Mesenchymal stem cell (in vitro differentiated cells and primary cell): ENCODE measurements at regions not wholly inside any gene's neighbourhood (a gene's known extent, or its start where the extent isn't known, plus 50 kb on each side); places are given as distances from the start of the nearest gene placed in this dataset.
A peak's percentile ranks its signal among the peaks of the same experiment; 100 is the strongest.

Source experiments
- DNase-seq: peaks from one replicate; pipeline ENCODE4 v3.0.0-alpha.2; 2013
- H2AFZ ChIP-seq: one replicate; pipeline ENCODE4 v1.6.1; 2013; ENCODE audit warnings: low read depth, mild to moderate bottlenecking, control low read depth, inconsistent platforms, low read length, moderate library complexity
- H2AK5ac ChIP-seq: 2 replicates; pipeline ENCODE4 v1.6.1; 2013; ENCODE audit warnings: low read length, moderate library complexity, mild to moderate bottlenecking, inconsistent platforms; ENCODE audit not compliant: severe bottlenecking
- H2BK120ac ChIP-seq: one replicate; pipeline ENCODE4 v1.6.1; 2013; ENCODE audit warnings: low read depth, mild to moderate bottlenecking, inconsistent platforms, low read length, moderate library complexity
- H2BK12ac ChIP-seq, 2 experiments: one replicate each; pipeline ENCODE4 v1.6.1; 2013; ENCODE audit warnings: inconsistent platforms in 2 of 2, low read length in 2 of 2, mild to moderate bottlenecking in 2 of 2, moderate library complexity in 2 of 2, control low read depth in 1 of 2
- H2BK15ac ChIP-seq: one replicate; pipeline ENCODE4 v1.6.1; 2013; ENCODE audit warnings: mild to moderate bottlenecking, low read depth, inconsistent platforms; ENCODE audit not compliant: poor library complexity, severe bottlenecking
- H2BK5ac ChIP-seq: 2 replicates; pipeline ENCODE4 v1.6.1; 2013; ENCODE audit warnings: low read depth, mild to moderate bottlenecking, low read length, control low read depth, inconsistent platforms; ENCODE audit not compliant: poor library complexity, severe bottlenecking
- H3K14ac ChIP-seq, 2 experiments: one replicate each; pipeline ENCODE4 v1.6.1; 2013; ENCODE audit warnings: inconsistent platforms in 2 of 2, low read length in 2 of 2, control low read depth in 1 of 2, mild to moderate bottlenecking in 1 of 2, moderate library complexity in 1 of 2
- H3K18ac ChIP-seq, 2 experiments: one replicate each; pipeline ENCODE4 v1.6.1; 2013; ENCODE audit warnings: inconsistent platforms in 2 of 2, low read length in 2 of 2, control low read depth in 1 of 2, low read depth in 1 of 2, mild to moderate bottlenecking in 1 of 2
- H3K23ac ChIP-seq, 2 experiments: one replicate each; pipeline ENCODE4 v1.6.1; 2013; ENCODE audit warnings: inconsistent platforms in 2 of 2, low read length in 2 of 2, mild to moderate bottlenecking in 2 of 2, moderate library complexity in 2 of 2, control low read depth in 1 of 2
- H3K27ac ChIP-seq: 2 replicates; pipeline ENCODE4 v1.5.1; 2013; ENCODE audit warnings: mild to moderate bottlenecking, moderate library complexity, low read length, control low read depth, inconsistent platforms; ENCODE audit not compliant: poor library complexity, severe bottlenecking
- H3K27me3 ChIP-seq, 2 experiments: 2 replicates each; pipeline versions ENCODE4 v1.6.1 to v1.7.0; 2013; ENCODE audit warnings: low read length in 2 of 2, mild to moderate bottlenecking in 2 of 2, moderate library complexity in 2 of 2, control low read depth in 1 of 2, inconsistent platforms in 1 of 2; ENCODE audit not compliant: control insufficient read depth in 1 of 2, insufficient read depth in 1 of 2
- H3K36me3 ChIP-seq, 2 experiments: 2 replicates each; pipeline versions ENCODE4 v1.6.1 to v1.7.0; 2013; ENCODE audit warnings: low read length in 2 of 2, control low read depth in 1 of 2, inconsistent platforms in 1 of 2, low read depth in 1 of 2, mild to moderate bottlenecking in 1 of 2; ENCODE audit not compliant: insufficient read depth in 2 of 2, control insufficient read depth in 1 of 2
- H3K4ac ChIP-seq, 2 experiments: one replicate each; pipeline ENCODE4 v1.6.1; 2013; ENCODE audit warnings: inconsistent platforms in 2 of 2, low read length in 2 of 2, mild to moderate bottlenecking in 2 of 2, moderate library complexity in 2 of 2, control low read depth in 1 of 2, low read depth in 1 of 2
- H3K4me1 ChIP-seq: 2 replicates; pipeline ENCODE4 v1.6.1; 2013; ENCODE audit warnings: low read depth, low read length, control low read depth; ENCODE audit not compliant: control insufficient read depth, insufficient read depth
- H3K4me2 ChIP-seq: 2 replicates; pipeline ENCODE4 v1.6.1; 2013; ENCODE audit warnings: low read length, mild to moderate bottlenecking, inconsistent platforms; ENCODE audit not compliant: poor library complexity, severe bottlenecking
- H3K4me3 ChIP-seq, 2 experiments: 2 replicates each; pipeline versions ENCODE4 v1.5.1 to v1.7.0; 2013; ENCODE audit warnings: low read length in 2 of 2, mild to moderate bottlenecking in 2 of 2, control low read depth in 1 of 2, low read depth in 1 of 2; ENCODE audit not compliant: insufficient read depth in 1 of 2
- H3K79me1 ChIP-seq: replicated peaks from 2 replicates; pipeline ENCODE4 v1.6.1; 2013; ENCODE audit warnings: mild to moderate bottlenecking, control low read depth, low read length, inconsistent platforms; ENCODE audit not compliant: poor library complexity, severe bottlenecking
- H3K9ac ChIP-seq: 2 replicates; pipeline ENCODE4 v1.7.0; 2013; ENCODE audit warnings: mild to moderate bottlenecking, low read length, moderate library complexity
- H3K9me3 ChIP-seq: 2 replicates; pipeline ENCODE4 v1.7.0; 2013; ENCODE audit warnings: mild to moderate bottlenecking, low read length; ENCODE audit not compliant: control insufficient read depth
- H4K8ac ChIP-seq: one replicate; pipeline ENCODE4 v1.6.1; 2013; ENCODE audit warnings: inconsistent platforms, mild to moderate bottlenecking, low read length, moderate library complexity
- H4K91ac ChIP-seq: one replicate; pipeline ENCODE4 v1.6.1; 2013; ENCODE audit warnings: mild to moderate bottlenecking, low read length, inconsistent platforms
- WGBS: methylation state at CpG from one replicate; pipeline ENCODE4 v1.1.7; 2013; ENCODE audit warnings: mixed read lengths; 5-methylcytosine and 5-hydroxymethylcytosine counted together

DNA sequence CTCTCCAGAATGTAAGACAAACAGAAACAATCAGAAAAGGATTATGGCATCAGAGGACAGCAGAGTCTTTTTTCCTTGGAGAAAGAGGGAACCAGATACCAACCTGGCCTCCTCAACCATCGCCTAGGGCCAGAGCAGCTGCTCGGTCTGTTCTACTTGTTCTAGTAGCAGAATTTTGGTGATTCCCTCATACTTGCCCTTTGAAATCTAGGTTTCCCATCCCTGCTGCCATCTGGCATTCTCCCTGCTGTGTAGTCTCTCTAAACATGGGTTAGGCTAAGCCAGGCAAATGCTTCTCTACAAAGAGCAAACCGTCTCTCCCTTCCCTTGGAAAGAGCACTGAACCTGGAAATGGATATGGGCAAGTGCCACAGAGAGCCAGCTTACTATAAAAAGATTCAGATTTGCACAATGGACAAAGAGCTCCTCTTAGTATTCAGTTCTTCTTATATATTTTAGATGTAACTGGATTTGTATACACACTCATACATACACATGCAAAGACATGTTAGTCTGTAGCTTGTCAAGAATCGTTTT is 208.6 kb upstream of the ST6GAL2 start:
- no peak overlapping the region for H3K23ac ChIP-seq
- H2AK5ac ChIP-seq: no peak overlapping the region
- H3K4me1 ChIP-seq: no peaks in the 10 kb centered on the region
- H4K8ac ChIP-seq: no peak overlapping the region
- no peak overlapping the region for H3K9ac ChIP-seq
- no peak overlapping the region for H2AFZ ChIP-seq
- no peak overlapping the region for H3K14ac ChIP-seq
- no peak overlapping the region for H4K91ac ChIP-seq
- no peaks in the 10 kb centered on the region for H3K79me1 ChIP-seq
- H2BK12ac ChIP-seq: no peak overlapping the region
- no peak overlapping the region for H3K27ac ChIP-seq
- H2BK5ac ChIP-seq: no peak overlapping the region
- no peak overlapping the region for H3K4ac ChIP-seq
- no peak overlapping the region for H2BK120ac ChIP-seq
- H3K4me2 ChIP-seq: no peak overlapping the region
- H3K9me3 ChIP-seq: no peaks in the 10 kb centered on the region
- no peak for DNase-seq
- no peaks in the 10 kb centered on the region for H3K36me3 ChIP-seq
- H3K27me3 ChIP-seq: no peaks in the 10 kb centered on the region
- no peak overlapping the region for H3K4me3 ChIP-seq
- 66% methylated on average over 4 of the region's 4 CpGs for WGBS
- H3K18ac ChIP-seq: no peak overlapping the region
- H2BK15ac ChIP-seq: no peak overlapping the region

- Histone ChIP-seq H4K91ac (no peak overlapping the region), H3K18ac (no peak overlapping the region), H2AK5ac (no peak overlapping the region), H3K14ac (no peak overlapping the region), H3K36me3 (no peaks in the 10 kb centered on the region), H2BK12ac (no peak overlapping the region), H3K4me1 (no peaks in the 10 kb centered on the region), H2BK15ac (no peak overlapping the region), H3K27me3 (no peaks in the 10 kb centered on the region), H3K9ac (no peak overlapping the region), H2AFZ (no peak overlapping the region), H3K4ac (no peak overlapping the region), H2BK5ac (no peak overlapping the region), H3K23ac (no peak overlapping the region), H2BK120ac (no peak overlapping the region), H3K4me3 (no peak overlapping the region), H4K8ac (no peak overlapping the region), H3K4me2 (no peak overlapping the region), H3K27ac (no peak overlapping the region), H3K9me3 (no peaks in the 10 kb centered on the region), H3K79me1 (no peaks in the 10 kb centered on the region)
- no peak for DNase-seq
- WGBS: 91% methylated on average over 6 of the region's 8 CpGs
Observed at GRCh38 chr2:107102176-107102575, 216.2 kb upstream of the ST6GAL2 start.

DNA sequence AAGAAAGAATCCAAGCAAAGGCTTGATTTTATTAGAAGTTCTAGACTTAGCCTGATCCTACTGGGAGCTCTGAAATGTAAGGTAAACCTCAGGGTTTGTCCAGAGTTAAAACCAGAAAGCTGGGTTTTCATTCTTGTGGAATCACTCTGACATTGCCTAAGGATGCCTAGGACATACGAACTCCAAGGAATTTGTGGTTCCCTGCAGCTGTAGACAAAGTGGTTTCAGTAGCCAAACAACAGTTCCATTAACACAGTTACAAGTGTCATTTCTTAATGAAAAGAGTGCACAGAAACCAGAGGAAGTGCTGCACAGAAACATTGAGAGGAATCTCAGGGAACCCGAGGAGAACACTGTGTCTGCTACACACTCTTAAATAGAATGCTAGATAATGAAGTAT is 221.4 kb upstream of the ST6GAL2 start:
- H3K4me3 ChIP-seq: no peak overlapping the region
- WGBS: 70% methylated on average over 1 of the region's 2 CpGs

GRCh38 chr2:107108556-107108955 is 222.6 kb upstream of the ST6GAL2 start:
- Histone ChIP-seq H2AFZ (no peak overlapping the region), H2BK120ac (no peak overlapping the region), H3K79me1 (no peaks in the 10 kb centered on the region), H2BK15ac (no peak overlapping the region), H2AK5ac (no peak overlapping the region), H2BK12ac (no peak overlapping the region), H3K9ac (no peak overlapping the region), H3K4ac (no peak overlapping the region), H3K27me3 (no peaks in the 10 kb centered on the region), H3K23ac (no peak overlapping the region), H3K4me3 (no peak overlapping the region), H3K27ac (no peak overlapping the region), H3K14ac (no peak overlapping the region), H2BK5ac (no peak overlapping the region), H4K8ac (no peak overlapping the region), H3K4me1 (no peaks in the 10 kb centered on the region), H4K91ac (no peak overlapping the region), H3K9me3 (peaks cover 3% of the 10 kb centered on the region), H3K18ac (no peak overlapping the region), H3K36me3 (no peaks in the 10 kb centered on the region), H3K4me2 (no peak overlapping the region)
- DNase-seq: peak; percentile 32
- no CpG with 5 or more reads among the region's 2 CpGs for WGBS

More for the DNA sequence above, 221.4 kb upstream of the ST6GAL2 start:
- no peak overlapping the region for H3K27ac ChIP-seq
- H3K4me2 ChIP-seq: no peak overlapping the region
- H3K36me3 ChIP-seq: no peaks in the 10 kb centered on the region
- H3K27me3 ChIP-seq: no peaks in the 10 kb centered on the region
- H3K9ac ChIP-seq: no peak overlapping the region
- H3K9me3 ChIP-seq: peaks cover 3% of the 10 kb centered on the region
- H3K4me1 ChIP-seq: no peaks in the 10 kb centered on the region
- no peak overlapping the region for H4K8ac ChIP-seq
- no peak overlapping the region for H4K91ac ChIP-seq
- H2AFZ ChIP-seq: no peak overlapping the region
- no peak overlapping the region for H3K18ac ChIP-seq
- no peak for DNase-seq
- no peak overlapping the region for H2BK120ac ChIP-seq
- H3K14ac ChIP-seq: no peak overlapping the region
- no peak overlapping the region for H2AK5ac ChIP-seq
- no peaks in the 10 kb centered on the region for H3K79me1 ChIP-seq
- no peak overlapping the region for H3K4ac ChIP-seq
- no peak overlapping the region for H2BK12ac ChIP-seq
- H2BK15ac ChIP-seq: no peak overlapping the region
- no peak overlapping the region for H3K23ac ChIP-seq
- no peak overlapping the region for H2BK5ac ChIP-seq
